ENCODE measurements at regions not wholly inside any gene's neighbourhood (a gene's known extent, or its start where the extent isn't known, plus 50 kb on each side); places are given as distances from the start of the nearest gene placed in this dataset.

DNA sequence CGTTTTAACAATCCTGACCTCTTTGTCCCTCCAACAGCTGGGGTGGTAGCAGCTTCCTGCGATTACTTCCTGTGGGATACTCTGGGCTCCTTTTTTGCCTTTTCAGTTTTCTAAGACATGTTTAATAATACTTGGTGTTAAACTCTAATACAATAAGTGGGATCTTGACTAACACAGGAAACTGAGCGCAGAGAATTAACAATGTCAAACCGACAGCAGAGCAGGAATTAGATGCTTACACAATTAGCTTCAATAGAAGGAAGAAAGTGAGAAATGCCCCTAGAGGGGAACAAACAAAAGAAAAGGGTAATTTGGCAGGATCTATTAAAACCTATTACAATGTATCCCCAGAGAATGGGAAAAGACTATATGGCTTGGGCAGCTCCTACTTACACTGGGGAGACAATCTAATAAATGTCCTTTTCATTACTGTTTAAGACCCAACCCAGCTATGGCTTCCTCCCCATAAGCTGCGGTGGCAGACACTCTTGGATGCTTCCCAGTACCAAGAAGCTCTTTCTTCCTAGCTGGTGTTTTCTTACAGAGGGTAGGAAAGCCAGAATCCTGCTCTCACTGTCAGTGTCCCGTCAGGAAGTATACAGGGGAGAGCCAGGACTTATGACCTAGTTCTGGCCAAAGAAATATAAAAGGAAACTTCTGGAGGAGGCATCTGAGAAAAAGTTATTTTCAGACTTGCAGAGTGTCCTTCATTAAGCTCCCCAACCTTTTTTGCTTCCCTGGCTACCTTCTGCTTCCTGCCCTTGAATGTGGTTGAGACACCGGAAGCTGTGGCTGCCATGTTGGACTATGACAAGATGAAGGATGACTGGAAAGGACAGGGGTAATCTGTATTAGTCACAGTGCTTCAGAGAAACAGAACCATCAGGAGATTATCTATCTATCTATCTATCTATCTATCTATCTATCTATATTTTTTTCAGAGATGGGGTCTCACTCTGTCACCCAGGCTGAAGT lies 194.1 kb upstream of the KBTBD8 start:
- no peak for TF ChIP-seq EZH2 (IDR thresholded peaks at IDR 0.05)
- TF ChIP-seq POLR2AphosphoS5 (IDR thresholded peaks at IDR 0.05; ENCODE audit: borderline replicate concordance, low read depth, low read length): no peak
- TF ChIP-seq FOXP2 (optimal IDR thresholded peaks at IDR 0.05; ENCODE audit: control extremely low read depth, extremely low read length, insufficient read depth): no peak

All from SK-N-MC (cell line).